ENCODE measurements at regions not wholly inside any gene's neighbourhood (a gene's known extent, or its start where the extent isn't known, plus 50 kb on each side); places are given as distances from the start of the nearest gene placed in this dataset.

DNA sequence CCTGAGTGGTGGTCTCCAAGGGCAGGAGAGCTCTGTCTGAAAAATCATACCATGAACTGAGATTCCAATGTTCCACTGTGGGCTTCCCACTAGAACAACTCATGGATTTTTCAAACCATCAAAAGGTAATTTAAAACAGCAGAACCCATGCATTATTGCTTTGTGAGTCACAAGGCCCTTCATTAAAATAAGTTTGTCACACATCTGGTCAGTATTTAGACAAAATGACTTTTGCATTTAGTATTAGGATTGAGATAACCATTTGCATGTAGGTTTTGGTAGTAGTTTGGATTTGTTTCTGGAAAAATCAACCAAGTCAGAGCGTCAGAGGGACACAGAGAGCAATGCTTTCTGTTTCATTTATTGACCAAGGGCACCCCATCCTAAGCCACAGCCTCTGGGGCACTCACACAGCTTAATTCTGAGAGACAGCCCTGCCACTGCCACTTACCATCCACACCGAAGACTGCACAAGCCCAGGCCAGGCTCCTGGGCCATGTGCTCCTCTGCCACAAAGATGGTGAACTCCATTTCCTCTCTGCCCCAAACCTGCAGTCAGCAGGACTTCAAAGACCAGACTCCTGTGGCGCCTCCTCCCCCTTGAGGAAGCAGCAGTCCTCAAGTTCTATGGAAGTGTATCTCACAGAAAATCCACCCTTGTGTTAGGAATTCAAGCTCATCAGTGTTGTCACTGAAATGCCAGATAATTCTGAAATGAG is 132.6 kb upstream of the DUSP10 start:
- Histone ChIP-seq H3K4me1 (ENCODE audit: control insufficient read depth in 2 of 3, insufficient read depth in 2 of 3, low read depth in 1 of 3, low read length in 3 of 3) (no peaks in the 10 kb centered on the region), H3K27ac (ENCODE audit: low read depth in 2 of 2, low read length in 2 of 2) (no peak overlapping the region), H3K4me3 (ENCODE audit: low read length in 3 of 3) (no peak overlapping the region), H3K9ac (ENCODE audit: low read length in 3 of 3) (no peak overlapping the region), H3K9me3 (ENCODE audit: control insufficient read depth in 2 of 3, insufficient read depth in 1 of 3, low read length in 3 of 3) (no peaks in the 10 kb centered on the region), H3K27me3 (ENCODE audit: control insufficient read depth, insufficient read depth, low read length) (no peaks in the 10 kb centered on the region), H3K36me3 (ENCODE audit: control insufficient read depth in 2 of 3, insufficient read depth in 3 of 3, low read length in 3 of 3) (no peaks in the 10 kb centered on the region)
- DNase-seq (no peak), FAIRE-seq (no peak)
- no peak for TF ChIP-seq CTCF (IDR thresholded peaks at IDR 0.05; ENCODE audit: borderline replicate concordance, extremely low read depth, insufficient read depth)
- intact Hi-C loops (cut with DNase I): no loop called here

- FAIRE-seq: no peak
- no peaks in the 10 kb centered on the region for H3K27me3 ChIP-seq (ENCODE audit: control insufficient read depth, insufficient read depth, low read length)
- H3K9me3 ChIP-seq (ENCODE audit: control insufficient read depth in 2 of 3, insufficient read depth in 1 of 3, low read length in 3 of 3): no peaks in the 10 kb centered on the region
- no peak overlapping the region for H3K4me3 ChIP-seq (ENCODE audit: low read length in 3 of 3)
- DNase-seq: no peak
- intact Hi-C loops (cut with DNase I): no loop called here
- H3K36me3 ChIP-seq (ENCODE audit: control insufficient read depth in 2 of 3, insufficient read depth in 3 of 3, low read length in 3 of 3): no peaks in the 10 kb centered on the region
- TF ChIP-seq CTCF (IDR thresholded peaks at IDR 0.05; ENCODE audit: borderline replicate concordance, extremely low read depth, insufficient read depth): no peak
- H3K9ac ChIP-seq (ENCODE audit: low read length in 3 of 3): no peak overlapping the region
- no peaks in the 10 kb centered on the region for H3K4me1 ChIP-seq (ENCODE audit: control insufficient read depth in 2 of 3, insufficient read depth in 2 of 3, low read depth in 1 of 3, low read length in 3 of 3)
- no peak overlapping the region for H3K27ac ChIP-seq (ENCODE audit: low read depth in 2 of 2, low read length in 2 of 2)
These were observed 131.8 kb upstream of the DUSP10 start for GRCh38 chr1:221873673-221874072.

GRCh38 chr1:221871056-221871455 is 129.2 kb upstream of the DUSP10 start:
- Histone ChIP-seq H3K9me3 (ENCODE audit: control insufficient read depth in 2 of 3, insufficient read depth in 1 of 3, low read length in 3 of 3) (no peaks in the 10 kb centered on the region), H3K9ac (ENCODE audit: low read length in 3 of 3) (no peak overlapping the region), H3K4me3 (ENCODE audit: low read length in 3 of 3) (no peak overlapping the region), H3K4me1 (ENCODE audit: control insufficient read depth in 2 of 3, insufficient read depth in 2 of 3, low read depth in 1 of 3, low read length in 3 of 3) (no peaks in the 10 kb centered on the region), H3K27ac (ENCODE audit: low read depth in 2 of 2, low read length in 2 of 2) (no peak overlapping the region), H3K27me3 (ENCODE audit: control insufficient read depth, insufficient read depth, low read length) (no peaks in the 10 kb centered on the region), H3K36me3 (ENCODE audit: control insufficient read depth in 2 of 3, insufficient read depth in 3 of 3, low read length in 3 of 3) (no peaks in the 10 kb centered on the region)
- no peak for DNase-seq
- no peak for FAIRE-seq
- intact Hi-C loops (cut with DNase I): no loop called here
- TF ChIP-seq CTCF (IDR thresholded peaks at IDR 0.05; ENCODE audit: borderline replicate concordance, extremely low read depth, insufficient read depth): no peak

DNA sequence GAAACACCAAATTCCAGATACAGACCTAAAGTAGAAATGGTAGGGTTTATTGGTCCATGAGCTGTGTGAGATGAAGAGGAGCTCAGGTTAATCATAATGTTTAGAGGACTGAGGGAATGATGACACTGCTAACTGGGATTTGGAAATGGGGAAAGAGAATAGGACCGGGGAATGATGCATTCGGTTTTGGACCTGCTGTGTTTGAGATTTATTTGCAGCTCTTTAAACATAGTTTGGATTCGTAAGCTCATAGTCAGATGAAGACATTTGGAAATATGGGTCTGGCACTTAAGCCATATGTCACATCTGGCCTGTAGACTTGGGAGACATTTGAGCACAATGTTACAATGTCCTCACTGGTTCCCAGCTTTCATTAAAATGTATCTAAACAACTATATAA is 127.9 kb upstream of the DUSP10 start:
- TF ChIP-seq CTCF (IDR thresholded peaks at IDR 0.05; ENCODE audit: borderline replicate concordance, extremely low read depth, insufficient read depth): no peak
- DNase-seq: no peak
- H3K4me1 ChIP-seq (ENCODE audit: control insufficient read depth in 2 of 3, insufficient read depth in 2 of 3, low read depth in 1 of 3, low read length in 3 of 3): no peaks in the 10 kb centered on the region
- H3K36me3 ChIP-seq (ENCODE audit: control insufficient read depth in 2 of 3, insufficient read depth in 3 of 3, low read length in 3 of 3): no peaks in the 10 kb centered on the region
- intact Hi-C loops (cut with DNase I): no loop called here
- H3K4me3 ChIP-seq (ENCODE audit: low read length in 3 of 3): no peak overlapping the region
- H3K27me3 ChIP-seq (ENCODE audit: control insufficient read depth, insufficient read depth, low read length): no peaks in the 10 kb centered on the region
- H3K9me3 ChIP-seq (ENCODE audit: control insufficient read depth in 2 of 3, insufficient read depth in 1 of 3, low read length in 3 of 3): no peaks in the 10 kb centered on the region
- no peak overlapping the region for H3K9ac ChIP-seq (ENCODE audit: low read length in 3 of 3)
- H3K27ac ChIP-seq (ENCODE audit: low read depth in 2 of 2, low read length in 2 of 2): no peak overlapping the region
- FAIRE-seq: no peak
